HG03025 (cell line): ENCODE measurements at regions not wholly inside any gene's neighbourhood (a gene's known extent, or its start where the extent isn't known, plus 50 kb on each side); places are given as distances from the start of the nearest gene placed in this dataset.

ENCODE experiments used
- ATAC-seq: cut with Tn5 transposase; IDR thresholded peaks from one replicate; pipeline ENCODE4 v1.9.1; 2021; ENCODE audit warnings: mild to moderate bottlenecking, moderate library complexity; ENCODE audit not compliant: unreplicated experiment, low FRiP score

- peak; percentile 91 for ATAC-seq
These were observed 593.9 kb upstream of the GRAMD2B start for GRCh38 chr5:125829349-125829748.

- no peak for ATAC-seq
These were observed 589.8 kb upstream of the GRAMD2B start for GRCh38 chr5:125833398-125833797.

GRCh38 chr5:125834438-125835115 is 588.6 kb upstream of the GRAMD2B start:
- no peak for ATAC-seq

- peak; percentile 71 for ATAC-seq
These were observed 587.7 kb upstream of the GRAMD2B start for GRCh38 chr5:125835293-125836172.

GRCh38 chr5:125836256-125836655 is 587.0 kb upstream of the GRAMD2B start:
- no peak for ATAC-seq

- ATAC-seq = no peak
These were observed 585.3 kb upstream of the GRAMD2B start for GRCh38 chr5:125837866-125838265.

GRCh38 chr5:125847561-125847960 is 575.6 kb upstream of the GRAMD2B start:
- ATAC-seq = no peak

GRCh38 chr5:125848751-125849150 is 574.5 kb upstream of the GRAMD2B start:
- no peak for ATAC-seq

- no peak for ATAC-seq
These were observed 566.3 kb upstream of the GRAMD2B start for GRCh38 chr5:125856949-125857348.

GRCh38 chr5:125863579-125863978 is 559.6 kb upstream of the GRAMD2B start:
- ATAC-seq = no peak

GRCh38 chr5:125865166-125865815 is 557.9 kb upstream of the GRAMD2B start:
- no peak for ATAC-seq

GRCh38 chr5:125868036-125868435 is 555.2 kb upstream of the GRAMD2B start:
- no peak for ATAC-seq

- no peak for ATAC-seq
These were observed 553.0 kb upstream of the GRAMD2B start for GRCh38 chr5:125870256-125870655.

- ATAC-seq = no peak
These were observed 549.2 kb upstream of the GRAMD2B start for GRCh38 chr5:125874057-125874456.

GRCh38 chr5:125874717-125875116 is 548.5 kb upstream of the GRAMD2B start:
- ATAC-seq = no peak

- no peak for ATAC-seq
These were observed 546.0 kb upstream of the GRAMD2B start for GRCh38 chr5:125877248-125877647.

GRCh38 chr5:125882061-125882460 is 541.1 kb upstream of the GRAMD2B start:
- ATAC-seq = no peak

- ATAC-seq = no peak
These were observed 540.0 kb upstream of the GRAMD2B start for GRCh38 chr5:125883223-125883622.

- no peak for ATAC-seq
These were observed 534.9 kb upstream of the GRAMD2B start for GRCh38 chr5:125888358-125888757.

GRCh38 chr5:125890511-125890931 is 532.7 kb upstream of the GRAMD2B start:
- no peak for ATAC-seq

- no peak for ATAC-seq
These were observed 532.0 kb upstream of the GRAMD2B start for GRCh38 chr5:125891061-125891725.
